ENCODE measurements at regions not wholly inside any gene's neighbourhood (a gene's known extent, or its start where the extent isn't known, plus 50 kb on each side); places are given as distances from the start of the nearest gene placed in this dataset.

DNA sequence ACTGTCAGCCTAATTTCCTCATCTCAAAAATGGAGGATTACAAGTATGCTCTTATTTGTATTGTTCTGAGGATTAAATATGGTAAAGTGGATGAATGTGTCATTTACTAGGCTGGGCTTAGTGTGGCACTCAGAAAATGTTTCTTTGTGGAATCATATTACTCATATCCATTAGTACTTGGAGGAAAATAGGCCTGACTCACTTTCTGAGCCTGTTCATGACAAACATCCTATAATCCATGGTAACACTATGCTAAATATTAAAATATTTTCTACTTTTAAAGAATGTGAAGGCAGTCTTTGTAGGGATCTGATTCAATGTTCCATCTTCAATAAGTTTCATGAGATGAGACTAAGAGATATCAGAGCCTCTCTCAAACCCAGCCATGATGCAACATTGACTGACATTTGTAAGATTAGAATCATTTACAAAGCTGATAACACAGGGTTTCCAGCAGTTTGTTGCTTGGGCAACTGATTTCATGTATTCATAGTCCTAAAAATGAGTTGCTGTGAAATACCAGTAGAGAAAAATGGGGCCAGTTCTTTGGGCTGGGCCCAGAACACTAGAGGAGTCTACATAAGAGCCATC lies 1048.5 kb downstream of the NTRK3 start:
- H3K4me3 ChIP-seq (ENCODE audit: low read length in 2 of 2): no peak overlapping the region
- H3K36me3 ChIP-seq (ENCODE audit: control insufficient read depth in 2 of 2, insufficient read depth in 2 of 2, low read length in 2 of 2): no peaks in the 10 kb centered on the region
- H3K27ac ChIP-seq (ENCODE audit: low read length): no peak overlapping the region
- H3K27me3 ChIP-seq (ENCODE audit: control insufficient read depth in 1 of 2, insufficient read depth in 2 of 2, low read length in 2 of 2): no peaks in the 10 kb centered on the region
- H3K4me1 ChIP-seq (ENCODE audit: control insufficient read depth, insufficient read depth, low read length): no peaks in the 10 kb centered on the region
- no peak overlapping the region for H3K9ac ChIP-seq (ENCODE audit: low read length in 2 of 2)
- H3K9me3 ChIP-seq (ENCODE audit: control insufficient read depth in 2 of 2, low read length in 2 of 2): peaks cover 0 to 5% of the 10 kb centered on the region in 2 donors

DNA sequence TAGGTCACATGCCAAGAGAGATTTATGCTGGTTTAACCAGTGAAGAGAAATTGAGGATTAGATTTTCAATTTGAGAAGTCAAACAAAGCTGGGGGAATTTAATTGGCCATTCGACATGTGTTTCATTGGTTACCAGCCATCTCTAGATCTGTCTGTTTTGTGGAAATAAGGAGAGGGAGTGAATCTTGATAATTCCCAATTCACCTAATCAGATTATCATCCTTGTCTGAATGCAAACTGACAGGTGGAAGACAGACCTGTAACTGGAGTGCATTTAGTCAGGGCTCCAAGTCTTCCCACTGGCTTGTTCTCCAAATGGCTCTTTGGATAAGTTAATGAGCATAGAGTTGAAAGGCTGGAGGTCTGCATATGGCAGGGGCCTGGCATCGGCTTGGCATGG lies 1049.3 kb downstream of the NTRK3 start:
- Histone ChIP-seq H3K27ac (ENCODE audit: low read length) (no peak overlapping the region), H3K36me3 (ENCODE audit: control insufficient read depth in 2 of 2, insufficient read depth in 2 of 2, low read length in 2 of 2) (no peaks in the 10 kb centered on the region), H3K4me3 (ENCODE audit: low read length in 2 of 2) (no peak overlapping the region), H3K9ac (ENCODE audit: low read length in 2 of 2) (no peak overlapping the region), H3K9me3 (ENCODE audit: control insufficient read depth in 2 of 2, low read length in 2 of 2) (peaks cover 0 to 5% of the 10 kb centered on the region in 2 donors), H3K4me1 (ENCODE audit: control insufficient read depth, insufficient read depth, low read length) (no peaks in the 10 kb centered on the region), H3K27me3 (ENCODE audit: control insufficient read depth in 1 of 2, insufficient read depth in 2 of 2, low read length in 2 of 2) (no peaks in the 10 kb centered on the region)

DNA sequence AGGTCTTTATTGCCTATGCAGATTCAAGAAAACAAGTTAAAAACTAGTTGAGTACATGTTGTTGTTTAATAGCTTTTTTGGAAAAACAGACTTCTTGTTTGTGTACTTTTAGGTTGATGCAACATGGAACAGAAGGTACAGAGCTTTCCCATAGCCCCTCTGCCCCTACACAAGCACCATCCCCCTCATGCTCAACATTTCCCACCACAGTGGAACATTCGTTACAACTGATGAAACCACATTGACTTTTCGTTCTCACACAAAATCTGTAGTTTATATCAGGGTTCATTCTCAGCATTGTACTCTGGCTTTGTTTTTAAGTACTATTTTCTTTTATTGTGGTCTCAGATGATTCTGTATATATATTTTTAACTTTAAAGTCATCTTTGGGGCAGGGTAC lies 1054.6 kb downstream of the NTRK3 start:
- no peak overlapping the region for H3K9ac ChIP-seq (ENCODE audit: low read length in 2 of 2)
- H3K36me3 ChIP-seq (ENCODE audit: control insufficient read depth in 2 of 2, insufficient read depth in 2 of 2, low read length in 2 of 2): no peaks in the 10 kb centered on the region
- no peak overlapping the region for H3K4me3 ChIP-seq (ENCODE audit: low read length in 2 of 2)
- H3K9me3 ChIP-seq (ENCODE audit: control insufficient read depth in 2 of 2, low read length in 2 of 2): no peaks in the 10 kb centered on the region
- H3K27ac ChIP-seq (ENCODE audit: low read length): no peak overlapping the region
- H3K27me3 ChIP-seq (ENCODE audit: control insufficient read depth in 1 of 2, insufficient read depth in 2 of 2, low read length in 2 of 2): no peaks in the 10 kb centered on the region
- H3K4me1 ChIP-seq (ENCODE audit: control insufficient read depth, insufficient read depth, low read length): no peaks in the 10 kb centered on the region

- no peaks in the 10 kb centered on the region for H3K4me1 ChIP-seq (ENCODE audit: control insufficient read depth, insufficient read depth, low read length)
- no peaks in the 10 kb centered on the region for H3K27me3 ChIP-seq (ENCODE audit: control insufficient read depth in 1 of 2, insufficient read depth in 2 of 2, low read length in 2 of 2)
- no peaks in the 10 kb centered on the region for H3K36me3 ChIP-seq (ENCODE audit: control insufficient read depth in 2 of 2, insufficient read depth in 2 of 2, low read length in 2 of 2)
- H3K9me3 ChIP-seq (ENCODE audit: control insufficient read depth in 2 of 2, low read length in 2 of 2): peaks cover 0 to 4% of the 10 kb centered on the region in 2 donors
- H3K4me3 ChIP-seq (ENCODE audit: low read length in 2 of 2): no peak overlapping the region
- no peak overlapping the region for H3K27ac ChIP-seq (ENCODE audit: low read length)
- no peak overlapping the region for H3K9ac ChIP-seq (ENCODE audit: low read length in 2 of 2)
Measured at GRCh38 chr15:87200149-87200548, 1056.4 kb downstream of the NTRK3 start.

- Histone ChIP-seq H3K36me3 (ENCODE audit: control insufficient read depth in 2 of 2, insufficient read depth in 2 of 2, low read length in 2 of 2) (no peaks in the 10 kb centered on the region), H3K27ac (ENCODE audit: low read length) (no peak overlapping the region), H3K4me1 (ENCODE audit: control insufficient read depth, insufficient read depth, low read length) (no peaks in the 10 kb centered on the region), H3K4me3 (ENCODE audit: low read length in 2 of 2) (no peak overlapping the region), H3K27me3 (ENCODE audit: control insufficient read depth in 1 of 2, insufficient read depth in 2 of 2, low read length in 2 of 2) (no peaks in the 10 kb centered on the region), H3K9ac (ENCODE audit: low read length in 2 of 2) (no peak overlapping the region), H3K9me3 (ENCODE audit: control insufficient read depth in 2 of 2, low read length in 2 of 2) (peaks cover 0 to 4% of the 10 kb centered on the region in 2 donors)
Measured at GRCh38 chr15:87197981-87198380, 1058.6 kb downstream of the NTRK3 start.

DNA sequence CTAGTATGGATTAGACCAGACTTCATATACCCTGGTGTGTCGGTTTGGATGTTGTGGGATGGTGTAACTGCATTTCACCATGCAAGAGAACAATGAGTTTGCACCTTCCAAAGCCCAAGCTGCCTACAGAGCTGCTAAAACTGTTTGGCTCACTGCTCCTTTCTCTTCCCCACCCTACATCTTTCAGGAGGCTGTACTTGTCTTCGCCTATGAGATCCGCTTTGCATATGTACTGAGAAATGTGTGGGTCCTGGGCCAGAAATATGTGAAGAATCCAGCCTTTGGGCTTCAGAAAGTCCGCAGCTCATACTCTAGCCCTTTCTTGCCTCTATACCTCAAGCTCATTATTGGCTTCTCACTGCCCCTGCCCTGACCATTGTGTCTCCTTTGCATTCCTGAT lies 1060.0 kb downstream of the NTRK3 start:
- Histone ChIP-seq H3K27ac (ENCODE audit: low read length) (no peak overlapping the region), H3K4me1 (ENCODE audit: control insufficient read depth, insufficient read depth, low read length) (no peaks in the 10 kb centered on the region), H3K9me3 (ENCODE audit: control insufficient read depth in 2 of 2, low read length in 2 of 2) (peaks cover 0 to 4% of the 10 kb centered on the region in 2 donors), H3K9ac (ENCODE audit: low read length in 2 of 2) (no peak overlapping the region), H3K27me3 (ENCODE audit: control insufficient read depth in 1 of 2, insufficient read depth in 2 of 2, low read length in 2 of 2) (no peaks in the 10 kb centered on the region), H3K4me3 (ENCODE audit: low read length in 2 of 2) (no peak overlapping the region), H3K36me3 (ENCODE audit: control insufficient read depth in 2 of 2, insufficient read depth in 2 of 2, low read length in 2 of 2) (no peaks in the 10 kb centered on the region)

GRCh38 chr15:87193481-87193880 lies 1063.1 kb downstream of the NTRK3 start:
- Histone ChIP-seq H3K36me3 (ENCODE audit: control insufficient read depth in 2 of 2, insufficient read depth in 2 of 2, low read length in 2 of 2) (no peaks in the 10 kb centered on the region), H3K27me3 (ENCODE audit: control insufficient read depth in 1 of 2, insufficient read depth in 2 of 2, low read length in 2 of 2) (no peaks in the 10 kb centered on the region), H3K4me3 (ENCODE audit: low read length in 2 of 2) (no peak overlapping the region), H3K4me1 (ENCODE audit: control insufficient read depth, insufficient read depth, low read length) (no peaks in the 10 kb centered on the region), H3K27ac (ENCODE audit: low read length) (no peak overlapping the region), H3K9ac (ENCODE audit: low read length in 2 of 2) (no peak overlapping the region), H3K9me3 (ENCODE audit: control insufficient read depth in 2 of 2, low read length in 2 of 2) (peaks cover 0 to 4% of the 10 kb centered on the region in 2 donors)

DNA sequence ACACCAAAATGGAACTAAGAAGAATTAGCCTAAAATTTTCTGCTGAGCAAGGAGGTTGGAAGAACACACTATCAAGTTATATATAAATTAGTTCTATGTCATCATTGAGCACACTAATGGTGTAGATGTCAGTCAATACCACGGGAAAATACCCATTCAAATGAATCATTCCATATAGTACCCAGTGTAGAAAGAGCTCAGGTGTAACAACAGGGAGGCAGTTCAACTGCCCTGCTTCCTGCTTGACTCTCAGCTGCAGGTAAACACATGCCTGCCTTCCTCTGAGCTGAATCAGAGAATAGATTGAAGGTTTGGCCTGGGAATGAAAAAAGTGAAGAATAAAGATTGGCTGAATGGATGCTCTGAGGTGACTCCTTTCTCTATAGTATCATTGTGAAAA lies 1088.0 kb downstream of the AGBL1 start:
- H3K4me1 ChIP-seq (ENCODE audit: control insufficient read depth, insufficient read depth, low read length): no peaks in the 10 kb centered on the region
- no peak overlapping the region for H3K27ac ChIP-seq (ENCODE audit: low read length)
- H3K4me3 ChIP-seq (ENCODE audit: low read length in 2 of 2): no peak overlapping the region
- H3K36me3 ChIP-seq (ENCODE audit: control insufficient read depth in 2 of 2, insufficient read depth in 2 of 2, low read length in 2 of 2): no peaks in the 10 kb centered on the region
- peaks cover 0 to 2% of the 10 kb centered on the region in 2 donors for H3K9me3 ChIP-seq (ENCODE audit: control insufficient read depth in 2 of 2, low read length in 2 of 2)
- H3K9ac ChIP-seq (ENCODE audit: low read length in 2 of 2): no peak overlapping the region
- H3K27me3 ChIP-seq (ENCODE audit: control insufficient read depth in 1 of 2, insufficient read depth in 2 of 2, low read length in 2 of 2): peaks cover 0 to 2% of the 10 kb centered on the region in 2 donors

- Histone ChIP-seq H3K36me3 (ENCODE audit: control insufficient read depth in 2 of 2, insufficient read depth in 2 of 2, low read length in 2 of 2) (no peaks in the 10 kb centered on the region), H3K4me3 (ENCODE audit: low read length in 2 of 2) (no peak overlapping the region), H3K9me3 (ENCODE audit: control insufficient read depth in 2 of 2, low read length in 2 of 2) (peaks cover 0 to 2% of the 10 kb centered on the region in 2 donors), H3K27me3 (ENCODE audit: control insufficient read depth in 1 of 2, insufficient read depth in 2 of 2, low read length in 2 of 2) (peaks cover 0 to 3% of the 10 kb centered on the region in 2 donors), H3K9ac (ENCODE audit: low read length in 2 of 2) (no peak overlapping the region), H3K4me1 (ENCODE audit: control insufficient read depth, insufficient read depth, low read length) (no peaks in the 10 kb centered on the region), H3K27ac (ENCODE audit: low read length) (no peak overlapping the region)
Measured at GRCh38 chr15:87167055-87167454, 1087.4 kb downstream of the AGBL1 start.

- Histone ChIP-seq H3K4me3 (ENCODE audit: low read length in 2 of 2) (no peak overlapping the region), H3K9me3 (ENCODE audit: control insufficient read depth in 2 of 2, low read length in 2 of 2) (no peaks in the 10 kb centered on the region), H3K9ac (ENCODE audit: low read length in 2 of 2) (no peak overlapping the region), H3K27ac (ENCODE audit: low read length) (no peak overlapping the region), H3K27me3 (ENCODE audit: control insufficient read depth in 1 of 2, insufficient read depth in 2 of 2, low read length in 2 of 2) (no peaks in the 10 kb centered on the region), H3K4me1 (ENCODE audit: control insufficient read depth, insufficient read depth, low read length) (no peaks in the 10 kb centered on the region), H3K36me3 (ENCODE audit: control insufficient read depth in 2 of 2, insufficient read depth in 2 of 2, low read length in 2 of 2) (no peaks in the 10 kb centered on the region)
Measured at GRCh38 chr15:87155771-87156170, 1076.1 kb downstream of the AGBL1 start.

DNA sequence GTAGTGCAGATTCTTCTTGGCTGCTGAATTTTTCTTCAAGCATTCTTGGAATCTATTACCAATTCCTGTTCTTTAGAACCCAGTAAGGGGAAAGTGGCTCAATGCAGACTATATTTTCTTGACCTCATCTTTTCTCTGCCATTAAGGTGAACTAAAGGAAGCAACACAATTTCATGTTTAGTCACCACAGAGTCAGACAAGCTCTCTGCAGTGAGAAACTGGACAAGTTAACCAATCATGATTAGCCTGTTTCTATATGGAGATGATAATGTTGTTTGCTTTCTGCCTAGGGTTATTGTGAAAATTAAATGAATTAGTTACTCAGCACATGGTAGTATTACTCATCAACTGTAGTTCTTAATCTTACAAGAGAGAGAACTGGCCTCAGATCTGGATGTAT lies 1075.1 kb downstream of the AGBL1 start:
- no peaks in the 10 kb centered on the region for H3K9me3 ChIP-seq (ENCODE audit: control insufficient read depth in 2 of 2, low read length in 2 of 2)
- no peak overlapping the region for H3K27ac ChIP-seq (ENCODE audit: low read length)
- no peak overlapping the region for H3K4me3 ChIP-seq (ENCODE audit: low read length in 2 of 2)
- no peaks in the 10 kb centered on the region for H3K36me3 ChIP-seq (ENCODE audit: control insufficient read depth in 2 of 2, insufficient read depth in 2 of 2, low read length in 2 of 2)
- no peaks in the 10 kb centered on the region for H3K27me3 ChIP-seq (ENCODE audit: control insufficient read depth in 1 of 2, insufficient read depth in 2 of 2, low read length in 2 of 2)
- no peaks in the 10 kb centered on the region for H3K4me1 ChIP-seq (ENCODE audit: control insufficient read depth, insufficient read depth, low read length)
- no peak overlapping the region for H3K9ac ChIP-seq (ENCODE audit: low read length in 2 of 2)
